ENCODE measurements at regions not wholly inside any gene's neighbourhood (a gene's known extent, or its start where the extent isn't known, plus 50 kb on each side); places are given as distances from the start of the nearest gene placed in this dataset.
"Not testable (repeated sequence)": the region's sequence is repeated elsewhere in the genome, so short reads cannot be mapped to it uniquely, and the experiment has no call there.

DNA sequence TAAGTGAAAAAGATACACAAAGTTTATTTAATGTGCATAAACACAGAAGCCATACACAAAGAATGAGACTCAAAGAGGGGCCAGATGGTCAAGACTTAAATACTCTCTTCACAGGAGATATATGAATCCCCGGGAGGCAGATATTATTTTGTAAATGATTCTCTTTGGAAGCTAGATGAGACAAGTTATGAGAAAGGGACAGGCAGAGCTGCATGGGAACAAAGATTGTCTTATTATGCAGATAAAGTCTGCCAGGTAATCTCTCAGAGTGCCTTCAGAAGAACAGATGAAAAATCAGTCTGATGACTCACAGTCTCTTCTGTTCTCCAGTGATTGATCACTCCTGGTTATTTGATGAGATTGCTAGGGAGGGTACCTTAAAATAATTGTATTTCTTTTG lies 89.0 kb downstream of the NAF1 start:
- ChIA-PET POLR2A (no interaction called here), CTCF (no interaction called here)

DNA sequence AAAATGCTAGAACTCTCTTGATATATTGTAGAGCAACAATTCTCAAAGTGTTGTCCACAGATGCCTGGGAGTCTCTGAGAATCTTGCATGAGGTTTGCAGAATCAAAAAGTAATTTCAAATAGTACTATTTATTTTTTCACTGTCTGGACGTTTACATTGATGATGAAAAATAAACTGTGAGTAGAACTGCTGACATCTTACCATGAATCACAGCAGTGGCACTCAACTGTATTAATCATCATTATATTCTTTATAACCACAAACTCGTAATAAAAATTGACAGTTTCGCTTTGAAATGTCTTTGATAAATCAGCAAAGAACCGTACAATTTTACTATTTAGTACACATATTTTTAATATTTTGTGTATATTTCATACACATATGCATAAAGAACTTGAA lies 94.5 kb downstream of the NAF1 start:
- ChIA-PET CTCF (no interaction called here), POLR2A (no interaction called here)

DNA sequence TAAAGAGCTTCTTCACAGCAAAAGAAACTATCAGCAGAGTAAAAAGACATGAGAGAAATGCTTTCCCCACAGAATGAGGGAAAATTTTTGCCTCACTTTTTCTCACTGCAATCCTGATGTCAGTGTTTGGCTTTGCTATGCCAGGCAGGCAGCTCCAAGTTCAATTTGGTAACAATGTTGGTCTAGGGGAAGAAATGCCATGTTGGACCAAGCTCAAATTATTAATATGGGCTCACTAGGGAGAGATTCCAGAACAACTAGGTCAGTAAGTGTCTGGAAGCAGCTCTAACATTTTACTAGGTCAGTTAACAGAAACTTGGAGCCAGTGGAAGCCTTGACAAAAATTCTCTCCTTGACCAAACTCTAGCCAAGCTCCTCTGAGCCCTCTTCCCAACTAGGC lies 95.4 kb downstream of the NAF1 start:
- POLR2A ChIA-PET, result no interaction called here

DNA sequence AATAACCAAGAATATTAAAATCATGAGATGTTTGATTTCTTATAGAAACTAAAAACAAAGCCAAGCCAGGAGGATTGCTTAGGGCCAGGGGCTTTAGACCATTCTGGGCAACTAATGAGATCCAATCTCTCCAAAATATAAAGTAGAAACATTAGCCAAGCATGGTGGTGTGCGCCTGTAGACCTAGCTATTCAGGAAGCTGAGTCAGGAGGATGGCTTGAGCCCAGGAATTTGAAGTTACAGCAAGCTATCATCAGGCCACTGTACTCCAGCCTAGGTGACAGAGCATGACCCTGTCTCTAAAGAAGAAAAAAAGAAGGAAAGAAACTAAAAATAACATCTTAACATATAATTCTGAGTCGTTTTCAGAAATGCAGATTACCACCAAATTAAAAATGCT lies 96.7 kb downstream of the NAF1 start:
- CTCF ChIA-PET, result no interaction called here

More for the DNA sequence above, 95.4 kb downstream of the NAF1 start:
- CTCF ChIA-PET, result no interaction called here

DNA sequence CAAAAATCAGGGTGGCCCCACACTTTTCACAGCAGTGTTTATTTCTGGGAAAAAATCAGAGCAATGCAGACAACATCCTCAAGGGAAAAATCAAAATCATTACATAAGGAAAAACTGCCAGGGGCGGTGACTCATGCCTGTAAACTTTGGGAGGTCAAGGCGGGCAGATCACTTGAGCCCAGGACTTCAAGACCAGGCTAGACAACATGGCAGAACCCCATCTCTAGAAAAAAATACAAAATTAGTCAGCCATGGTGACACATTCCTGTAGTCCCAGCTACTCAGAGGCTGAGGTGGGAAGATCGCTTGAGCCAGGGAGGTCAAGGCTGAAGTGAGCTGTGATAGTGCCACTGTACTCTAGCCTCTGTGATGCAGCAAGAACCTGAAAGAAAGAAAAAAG lies 102.8 kb downstream of the NAF1 start:
- POLR2A ChIA-PET, result no interaction called here
- CTCF ChIA-PET, result no interaction called here

More for the DNA sequence above, 96.7 kb downstream of the NAF1 start:
- POLR2A ChIA-PET, result no interaction called here

DNA sequence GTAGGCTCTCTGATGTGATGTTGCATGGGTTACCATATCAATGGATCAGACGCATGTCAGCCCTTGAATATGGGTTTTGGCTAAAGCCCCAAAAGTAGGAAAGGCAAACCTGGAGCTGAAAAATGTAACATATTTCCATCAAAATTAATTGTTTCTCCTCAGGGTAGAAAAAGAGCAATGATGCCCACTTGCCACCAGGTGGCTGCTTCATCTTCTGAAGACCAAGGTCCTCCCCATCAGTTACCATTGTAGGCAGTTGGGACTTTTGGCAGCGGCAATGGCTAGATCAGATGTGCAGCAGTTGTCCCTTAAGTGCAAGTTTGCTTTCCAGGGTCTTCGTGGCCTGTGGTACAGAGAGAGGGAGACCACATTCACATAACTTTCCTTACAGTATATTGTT lies 118.2 kb downstream of the NAF1 start:
- CTCF ChIA-PET, result no interaction called here
- POLR2A ChIA-PET, result no interaction called here

DNA sequence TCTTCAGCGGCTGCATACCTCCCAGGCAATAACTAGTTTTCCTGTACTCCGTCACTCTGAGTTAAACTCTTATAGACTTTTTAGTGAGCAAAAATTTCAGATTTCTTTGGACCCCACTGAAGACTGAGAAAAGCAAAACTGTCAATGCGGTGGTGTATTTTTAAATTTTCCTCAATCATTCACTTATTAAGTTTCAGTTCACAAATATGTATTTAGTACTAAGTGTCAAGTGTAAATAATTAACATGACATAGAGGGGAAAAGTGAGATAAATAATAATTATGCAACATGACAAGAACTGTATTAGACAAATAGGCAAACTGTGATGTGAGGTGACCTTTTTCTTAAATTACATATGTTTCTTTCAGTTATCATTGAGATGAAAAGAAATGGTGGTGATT lies 124.4 kb downstream of the NAF1 start:
- ChIA-PET CTCF (no interaction called here), POLR2A (no interaction called here)

GRCh38 chr4:163017135-163017534 lies 149.6 kb downstream of the NAF1 start:
- POLR2A ChIA-PET, result no interaction called here
- CTCF ChIA-PET, result no interaction called here

DNA sequence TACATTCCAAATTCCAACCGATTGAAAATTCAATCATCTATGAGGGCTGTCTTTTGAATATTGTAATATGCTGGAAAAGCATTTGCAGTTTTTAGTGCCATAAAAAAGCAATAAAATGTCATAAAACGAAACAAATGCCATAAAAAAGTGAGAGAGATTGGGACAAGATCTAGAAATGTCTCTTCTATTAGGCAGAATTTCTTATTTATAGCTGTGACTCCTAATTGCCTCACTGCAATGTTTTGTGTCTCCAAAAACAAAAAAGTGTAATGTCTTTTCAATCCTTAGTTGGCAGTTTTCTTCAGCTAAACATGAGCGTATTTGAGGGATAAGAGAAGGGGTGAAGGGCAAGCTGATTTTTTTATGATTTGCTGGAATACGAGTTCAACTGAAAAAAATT lies 153.9 kb downstream of the NAF1 start:
- POLR2A ChIA-PET, result no interaction called here
- CTCF ChIA-PET, result no interaction called here

- ChIA-PET CTCF (no interaction called here), POLR2A (no interaction called here)
Observed at GRCh38 chr4:163003979-163004378, 162.7 kb downstream of the NAF1 start.

DNA sequence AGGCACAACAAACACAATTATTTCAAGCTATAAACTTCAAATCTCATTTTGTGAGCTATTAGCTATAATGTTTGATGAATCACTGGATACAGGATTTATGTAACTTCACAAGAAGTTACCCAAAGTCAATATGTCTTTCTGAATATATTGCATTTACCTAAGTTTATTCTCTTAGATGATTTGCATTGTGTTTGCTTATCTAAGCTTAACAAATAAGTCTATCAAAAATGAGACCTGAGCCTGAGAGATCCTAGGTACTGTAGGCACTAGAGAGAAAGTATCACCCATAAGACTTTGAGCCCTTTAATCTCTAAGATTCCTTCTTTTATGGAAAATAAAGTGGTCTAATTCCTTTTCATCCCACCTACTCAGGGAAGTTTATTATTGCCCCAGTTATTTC lies 178.2 kb downstream of the NAF1 start:
- POLR2A ChIA-PET, result no interaction called here
- CTCF ChIA-PET, result no interaction called here

GRCh38 chr4:162985131-162985530 lies 181.6 kb downstream of the NAF1 start:
- POLR2A ChIA-PET, result no interaction called here
- CTCF ChIA-PET, result no interaction called here

DNA sequence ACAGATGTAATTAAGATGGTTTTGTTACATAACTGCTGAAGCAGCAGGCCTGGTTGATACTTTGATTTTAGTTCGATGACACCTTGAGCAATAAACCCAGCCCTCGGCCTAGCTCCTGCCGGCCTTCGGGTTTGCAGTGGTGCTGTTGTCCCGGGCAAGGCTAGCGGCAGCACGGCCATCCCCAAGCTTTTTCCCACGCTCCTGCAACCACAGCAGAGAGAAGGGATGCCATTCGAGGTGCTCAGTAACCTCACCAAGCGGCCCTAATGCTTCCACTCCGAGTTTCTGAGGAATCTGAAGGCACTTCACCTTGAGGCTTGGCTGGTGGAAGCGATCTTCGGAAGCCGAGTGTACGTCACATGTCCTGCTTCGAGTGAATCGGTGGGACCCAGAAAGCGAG lies 182.1 kb downstream of the NAF1 start:
- ChIA-PET POLR2A (no interaction called here), CTCF (no interaction called here)

DNA sequence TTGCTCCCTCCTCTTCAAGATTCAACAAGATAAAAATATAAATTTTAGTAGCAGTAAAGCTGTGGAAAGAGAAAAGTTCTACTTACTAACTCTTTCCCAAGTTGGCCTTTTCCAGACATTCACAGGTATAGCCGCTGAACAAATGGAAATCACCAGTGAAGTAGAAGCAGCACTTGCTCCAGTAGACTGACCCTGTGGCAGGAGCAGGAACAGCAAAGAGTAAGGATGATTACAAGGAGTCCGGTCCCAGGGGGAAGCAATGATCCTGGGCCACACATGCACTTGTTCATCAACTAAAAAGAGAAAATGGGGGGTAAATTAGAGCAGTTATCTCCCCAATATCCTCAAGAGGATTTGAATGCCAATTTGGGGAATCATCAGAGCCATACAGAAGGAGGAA lies 184.9 kb downstream of the NAF1 start:
- CTCF ChIA-PET, result no interaction called here
- POLR2A ChIA-PET, result no interaction called here

GRCh38 chr4:162978398-162978797 lies 188.3 kb downstream of the NAF1 start:
- ChIA-PET POLR2A (no interaction called here), CTCF (no interaction called here)

DNA sequence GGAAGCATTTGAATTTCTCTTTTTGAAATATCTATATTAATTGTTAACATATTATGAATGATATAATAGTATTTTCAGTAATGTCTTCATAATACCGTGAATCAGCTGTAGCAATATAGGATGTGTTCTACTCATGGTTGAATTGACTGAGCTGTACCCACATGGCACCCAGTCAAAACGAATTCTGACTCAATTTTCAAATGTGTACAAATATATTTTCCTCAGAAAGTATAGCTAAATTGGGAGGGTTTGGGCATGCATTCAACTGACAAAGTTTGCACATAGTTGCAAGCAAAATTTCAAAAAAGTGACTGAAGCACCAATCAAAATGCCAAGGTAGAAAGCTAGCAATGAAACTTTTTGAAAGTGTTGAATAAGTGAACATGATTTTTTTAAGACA lies 188.9 kb downstream of the NAF1 start:
- ChIA-PET CTCF (no interaction called here), POLR2A (no interaction called here)

- POLR2A ChIA-PET, result no interaction called here
Observed at GRCh38 chr4:162972661-162973330, 193.9 kb downstream of the NAF1 start.

DNA sequence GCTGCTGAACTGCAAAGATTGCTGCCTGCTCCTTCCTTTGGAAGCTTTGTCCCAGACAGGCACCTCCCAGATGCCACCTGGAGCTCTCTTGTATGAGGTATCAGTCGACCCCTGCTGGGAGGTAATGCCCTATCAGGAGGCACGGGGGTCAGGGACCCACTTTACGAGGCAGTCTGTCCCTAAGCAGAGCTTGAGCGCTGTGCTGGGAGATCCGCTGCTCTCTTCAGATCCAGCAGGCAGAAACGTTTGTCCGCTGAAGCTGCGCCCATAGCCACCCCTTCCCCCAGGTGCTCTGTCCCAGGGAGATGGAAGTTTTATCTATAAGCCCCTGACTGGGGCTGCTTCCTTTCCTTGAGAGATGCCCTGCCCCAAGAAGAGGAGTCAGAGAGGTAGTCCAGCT lies 197.5 kb downstream of the NAF1 start:
- CTCF ChIA-PET, result no interaction called here
- POLR2A ChIA-PET, result no interaction called here

More at GRCh38 chr4:162972661-162973330, 193.9 kb downstream of the NAF1 start:
- CTCF ChIA-PET, result no interaction called here

DNA sequence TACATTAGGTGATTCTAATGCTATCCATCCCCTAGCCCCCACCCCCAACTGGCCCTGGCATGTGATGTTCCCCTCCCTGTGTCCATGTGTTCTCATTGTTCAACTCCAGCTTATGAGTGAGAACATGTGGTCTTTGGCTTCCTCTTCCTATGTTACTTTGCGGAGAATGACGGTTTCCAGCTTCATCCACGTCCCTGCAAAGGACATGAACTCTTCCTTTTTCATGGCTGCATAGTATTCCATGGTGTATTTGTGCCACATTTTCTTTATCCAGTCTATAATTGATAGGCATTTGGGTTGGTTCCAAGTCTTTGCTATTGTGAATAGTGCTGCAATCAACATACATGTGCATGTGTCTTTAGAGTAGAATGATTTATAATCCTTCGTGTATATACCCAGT lies 200.7 kb downstream of the NAF1 start:
- POLR2A ChIA-PET, CTCF ChIA-PET: not testable (repeated sequence)

GRCh38 chr4:162959046-162959445 lies 207.6 kb downstream of the NAF1 start:
- CTCF ChIA-PET, result interaction anchor here (1.1 kb wide), 1 partner anchor 185 kb away, joined by 3 read pairs; no protein-coding TSS in a partner anchor
- POLR2A ChIA-PET, result no interaction called here

GRCh38 chr4:162957521-162958143 lies 209.1 kb downstream of the NAF1 start:
- POLR2A ChIA-PET, result no interaction called here

GRCh38 chr4:162954976-162955375 lies 211.7 kb downstream of the NAF1 start:
- ChIA-PET POLR2A (no interaction called here), CTCF (no interaction called here)

More at GRCh38 chr4:162957521-162958143, 209.1 kb downstream of the NAF1 start:
- CTCF ChIA-PET, result no interaction called here
